ENCODE measurements at regions not wholly inside any gene's neighbourhood (a gene's known extent, or its start where the extent isn't known, plus 50 kb on each side); places are given as distances from the start of the nearest gene placed in this dataset.

DNA sequence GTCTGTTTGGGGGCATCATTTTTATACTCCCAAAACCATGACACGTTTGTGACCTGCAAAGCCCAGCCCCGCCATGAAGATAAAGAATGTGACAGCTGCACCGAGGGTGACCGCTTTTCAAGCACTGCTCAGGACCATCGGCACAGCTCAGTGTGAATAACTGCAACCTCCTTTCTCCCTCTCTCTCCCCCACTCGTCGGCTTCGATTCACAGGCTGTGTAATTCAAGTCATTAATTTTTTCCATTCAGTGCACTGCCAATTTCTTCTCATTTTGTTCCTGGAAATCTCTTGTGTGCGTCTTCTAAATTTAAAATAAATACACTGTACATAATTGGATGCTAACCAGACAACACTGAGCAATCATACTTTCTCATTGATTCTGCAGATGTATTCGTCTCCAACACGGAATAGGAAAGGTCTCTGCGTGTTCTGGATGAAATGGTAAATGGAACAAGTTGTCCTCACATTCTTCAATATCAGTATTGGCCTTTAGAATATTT, 260.8 kb downstream of the TTC8 start:
- TF ChIP-seq, protein P1, sequence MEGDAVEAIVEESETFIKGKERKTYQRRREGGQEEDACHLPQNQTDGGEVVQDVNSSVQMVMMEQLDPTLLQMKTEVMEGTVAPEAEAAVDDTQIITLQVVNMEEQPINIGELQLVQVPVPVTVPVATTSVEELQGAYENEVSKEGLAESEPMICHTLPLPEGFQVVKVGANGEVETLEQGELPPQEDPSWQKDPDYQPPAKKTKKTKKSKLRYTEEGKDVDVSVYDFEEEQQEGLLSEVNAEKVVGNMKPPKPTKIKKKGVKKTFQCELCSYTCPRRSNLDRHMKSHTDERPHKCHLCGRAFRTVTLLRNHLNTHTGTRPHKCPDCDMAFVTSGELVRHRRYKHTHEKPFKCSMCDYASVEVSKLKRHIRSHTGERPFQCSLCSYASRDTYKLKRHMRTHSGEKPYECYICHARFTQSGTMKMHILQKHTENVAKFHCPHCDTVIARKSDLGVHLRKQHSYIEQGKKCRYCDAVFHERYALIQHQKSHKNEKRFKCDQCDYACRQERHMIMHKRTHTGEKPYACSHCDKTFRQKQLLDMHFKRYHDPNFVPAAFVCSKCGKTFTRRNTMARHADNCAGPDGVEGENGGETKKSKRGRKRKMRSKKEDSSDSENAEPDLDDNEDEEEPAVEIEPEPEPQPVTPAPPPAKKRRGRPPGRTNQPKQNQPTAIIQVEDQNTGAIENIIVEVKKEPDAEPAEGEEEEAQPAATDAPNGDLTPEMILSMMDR (IDR thresholded peaks at IDR 0.05) = no peak
- no peak for TF ChIP-seq POLR2A (IDR thresholded peaks at IDR 0.05)

Data from esophagus squamous epithelium (tissue), 4 donors.